ENCODE measurements at regions not wholly inside any gene's neighbourhood (a gene's known extent, or its start where the extent isn't known, plus 50 kb on each side); places are given as distances from the start of the nearest gene placed in this dataset.

DNA sequence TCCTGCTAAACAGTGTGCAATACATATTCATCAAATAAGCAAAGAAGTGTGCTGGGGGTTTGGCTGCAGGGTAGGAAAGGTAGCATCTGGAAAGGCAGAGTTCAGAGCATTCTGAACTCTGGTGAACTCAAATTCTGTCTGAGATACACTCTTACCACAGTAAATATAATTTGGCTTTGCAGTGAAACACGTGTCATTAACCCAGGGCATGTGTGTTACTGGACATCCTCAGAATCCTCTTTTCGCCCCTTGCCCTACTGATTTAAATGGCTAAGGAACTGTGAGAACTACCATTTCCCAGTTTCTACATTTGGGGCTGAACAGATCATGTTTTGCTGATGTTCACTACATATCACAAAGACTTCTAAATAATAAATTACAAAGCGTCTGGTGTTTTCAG lies 562.8 kb upstream of the SGCG start:
- POLR2A ChIA-PET, result no interaction called here
- FAIRE-seq, result no peak
- H3K4me1 ChIP-seq (replicated peaks in 1 of 2; ENCODE audit: control insufficient read depth in 2 of 2, insufficient read depth in 2 of 2, low read length in 2 of 2), result no peaks in the 10 kb centered on the region
- TF ChIP-seq POLR3A (IDR thresholded peaks at IDR 0.05; ENCODE audit: borderline replicate concordance, extremely low read depth, insufficient read depth, insufficient read length), result no peak
- TF ChIP-seq SNAPC5 (CRISPR knock-in tag; IDR thresholded peaks at IDR 0.05), result no peak
- TF ChIP-seq, protein P1, sequence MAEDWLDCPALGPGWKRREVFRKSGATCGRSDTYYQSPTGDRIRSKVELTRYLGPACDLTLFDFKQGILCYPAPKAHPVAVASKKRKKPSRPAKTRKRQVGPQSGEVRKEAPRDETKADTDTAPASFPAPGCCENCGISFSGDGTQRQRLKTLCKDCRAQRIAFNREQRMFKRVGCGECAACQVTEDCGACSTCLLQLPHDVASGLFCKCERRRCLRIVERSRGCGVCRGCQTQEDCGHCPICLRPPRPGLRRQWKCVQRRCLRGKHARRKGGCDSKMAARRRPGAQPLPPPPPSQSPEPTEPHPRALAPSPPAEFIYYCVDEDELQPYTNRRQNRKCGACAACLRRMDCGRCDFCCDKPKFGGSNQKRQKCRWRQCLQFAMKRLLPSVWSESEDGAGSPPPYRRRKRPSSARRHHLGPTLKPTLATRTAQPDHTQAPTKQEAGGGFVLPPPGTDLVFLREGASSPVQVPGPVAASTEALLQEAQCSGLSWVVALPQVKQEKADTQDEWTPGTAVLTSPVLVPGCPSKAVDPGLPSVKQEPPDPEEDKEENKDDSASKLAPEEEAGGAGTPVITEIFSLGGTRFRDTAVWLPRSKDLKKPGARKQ (CRISPR knock-in tag; IDR thresholded peaks at IDR 0.05), result no peak
- TF ChIP-seq CLOCK (CRISPR knock-in tag; IDR thresholded peaks at IDR 0.05; ENCODE audit: borderline replicate concordance), result no peak
- no peak for TF ChIP-seq RBM34 (IDR thresholded peaks at IDR 0.05; ENCODE audit: borderline replicate concordance, insufficient read depth, low read length)
- TF ChIP-seq MECOM (CRISPR knock-in tag; IDR thresholded peaks at IDR 0.05), result no peak
- TF ChIP-seq SAP30 (IDR thresholded peaks at IDR 0.05; ENCODE audit: borderline replicate concordance, insufficient read depth, low read depth, low read length, poor library complexity, severe bottlenecking), result no peak
- no peak for TF ChIP-seq GTF2E2 (tag; IDR thresholded peaks at IDR 0.05)
- TF ChIP-seq ZNF232 (CRISPR knock-in tag; IDR thresholded peaks at IDR 0.05), result no peak
- TF ChIP-seq ZNF143 (CRISPR knock-in tag; IDR thresholded peaks at IDR 0.05), result no peak
- TF ChIP-seq MEF2D (tag; conservative IDR thresholded peaks at IDR 0.05; ENCODE audit: low read depth), result no peak
- no peak for TF ChIP-seq CREB5 (CRISPR knock-in tag; IDR thresholded peaks at IDR 0.05)
- no peak for TF ChIP-seq ZNF551 (CRISPR knock-in tag; IDR thresholded peaks at IDR 0.05)
- TF ChIP-seq ZNF175 (CRISPR knock-in tag; IDR thresholded peaks at IDR 0.05; ENCODE audit: low read depth), result no peak

More for the DNA sequence above, 562.8 kb upstream of the SGCG start:
- CTCF ChIA-PET (ENCODE audit: low intra/inter-chr PET ratio), result no interaction called here
- BruUV-seq (replicated peaks), result no TSS peak
- H3K9me1 ChIP-seq (ENCODE audit: control insufficient read depth, insufficient read depth, low read length), result no peaks in the 10 kb centered on the region
- intact Hi-C loops (cut with micrococcal nuclease) (no loop called here), in situ Hi-C loops (cut with MboI) (no loop called here)
- H3K27me3 ChIP-seq (ENCODE audit: control insufficient read depth in 2 of 2, insufficient read depth in 2 of 2, low read length in 2 of 2), result no peaks in the 10 kb centered on the region
- H3K4me3 ChIP-seq, result no peak overlapping the region
- no peaks in the 10 kb centered on the region for H3K79me2 ChIP-seq (ENCODE audit: control insufficient read depth, insufficient read depth, low read length)
- no peaks in the 10 kb centered on the region for H4K20me1 ChIP-seq (replicated peaks; ENCODE audit: control insufficient read depth, insufficient read depth, low read length)
- ATAC-seq (no peak), DNase-seq (ENCODE audit: extremely low read depth in 1 of 4, low spot score in 3 of 4) (no peak)
- H3K36me3 ChIP-seq (ENCODE audit: control insufficient read depth, insufficient read depth, low read length), result no peaks in the 10 kb centered on the region
- no peak overlapping the region for H3K4me2 ChIP-seq (ENCODE audit: insufficient read depth, low read length)
- no peak overlapping the region for H2AFZ ChIP-seq (ENCODE audit: low read depth, low read length)
- no peaks in the 10 kb centered on the region for H3K9me3 ChIP-seq (replicated peaks; ENCODE audit: control insufficient read depth, insufficient read depth, low read depth, low read length)
- WGBS (ENCODE audit: insufficient coverage, low coverage, missing lambda C conversion rate), result 0% methylated on average over 3 of the region's 3 CpGs
- H3K9ac ChIP-seq (ENCODE audit: insufficient read depth in 1 of 2, low read depth in 2 of 2, low read length in 2 of 2), result no peak overlapping the region
- no peak overlapping the region for H3K27ac ChIP-seq (ENCODE audit: extremely low read depth, low read depth, low read length)
